LNCAP (cell line): ENCODE measurements at regions not wholly inside any gene's neighbourhood (a gene's known extent, or its start where the extent isn't known, plus 50 kb on each side); places are given as distances from the start of the nearest gene placed in this dataset.

Source experiments
- CTCF ChIP-seq: fragments of 450-650 bp; IDR thresholded peaks from 2 replicates; pipeline ENCODE4 v1.5.1; 2017; ENCODE audit warnings: mild to moderate bottlenecking

GRCh38 chr12:114759635-114760034 is 75.7 kb upstream of the TBX3 start:
- no peak for TF ChIP-seq CTCF

GRCh38 chr12:114757684-114758325 is 73.8 kb upstream of the TBX3 start:
- no peak for TF ChIP-seq CTCF

DNA sequence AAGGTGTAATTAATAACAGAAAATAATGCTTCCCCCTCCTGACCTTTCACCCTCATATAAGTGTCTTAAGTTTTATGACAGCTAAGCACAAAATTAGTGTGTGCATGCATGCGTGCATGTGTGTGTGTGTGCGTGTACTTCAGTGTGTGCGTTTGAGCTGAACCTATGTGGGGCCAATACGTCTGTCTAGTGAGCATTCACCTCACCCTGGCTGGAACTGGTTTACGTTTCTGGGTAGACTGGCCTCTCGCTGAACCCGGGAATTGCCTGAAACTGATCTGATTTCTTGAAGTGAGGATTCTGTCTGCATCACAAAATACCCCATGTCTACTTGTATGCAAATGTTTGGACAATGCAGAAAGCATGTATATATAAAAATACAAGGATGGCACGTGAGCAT is 68.2 kb upstream of the TBX3 start:
- TF ChIP-seq CTCF, result no peak

GRCh38 chr12:114751712-114752111 is 67.7 kb upstream of the TBX3 start:
- TF ChIP-seq CTCF, result no peak

DNA sequence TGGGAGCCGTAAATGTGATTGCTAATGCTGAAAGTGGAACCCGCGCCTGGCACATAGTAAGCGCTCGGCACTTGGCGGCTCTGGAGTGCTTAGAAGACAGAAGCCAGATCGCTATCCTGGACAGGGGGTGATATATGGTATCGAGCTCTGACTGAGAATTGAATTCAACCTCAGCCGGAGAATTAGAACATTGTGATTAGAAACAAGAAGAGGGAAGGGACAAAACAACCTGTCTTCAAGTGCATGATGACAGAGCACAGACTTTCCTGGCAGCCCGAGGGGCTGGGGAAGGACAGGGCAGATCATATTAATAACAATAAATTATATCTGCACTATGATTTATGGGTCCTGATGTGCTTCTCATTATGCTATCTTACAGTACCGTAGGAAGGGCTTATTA is 66.9 kb upstream of the TBX3 start:
- TF ChIP-seq CTCF, result no peak

DNA sequence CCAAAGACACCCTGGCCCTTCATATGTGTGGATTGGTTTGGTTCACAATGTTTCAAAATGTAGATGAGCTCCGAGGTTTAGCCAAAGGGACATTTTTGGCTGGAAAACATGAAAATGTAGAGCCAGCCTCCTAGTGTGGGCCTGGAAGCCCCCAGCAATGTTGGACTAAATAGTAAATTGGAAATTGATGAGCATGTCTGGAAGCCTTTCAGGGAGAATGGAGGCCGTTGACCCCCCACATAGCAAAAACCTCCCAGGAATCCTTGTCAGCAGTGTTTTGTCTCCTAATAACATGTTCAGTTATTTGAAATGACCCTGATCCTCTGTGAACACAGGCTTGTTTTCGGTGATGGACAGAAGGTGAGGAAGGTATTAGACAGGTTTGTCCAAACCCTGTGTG is 65.1 kb upstream of the TBX3 start:
- TF ChIP-seq CTCF, result no peak

DNA sequence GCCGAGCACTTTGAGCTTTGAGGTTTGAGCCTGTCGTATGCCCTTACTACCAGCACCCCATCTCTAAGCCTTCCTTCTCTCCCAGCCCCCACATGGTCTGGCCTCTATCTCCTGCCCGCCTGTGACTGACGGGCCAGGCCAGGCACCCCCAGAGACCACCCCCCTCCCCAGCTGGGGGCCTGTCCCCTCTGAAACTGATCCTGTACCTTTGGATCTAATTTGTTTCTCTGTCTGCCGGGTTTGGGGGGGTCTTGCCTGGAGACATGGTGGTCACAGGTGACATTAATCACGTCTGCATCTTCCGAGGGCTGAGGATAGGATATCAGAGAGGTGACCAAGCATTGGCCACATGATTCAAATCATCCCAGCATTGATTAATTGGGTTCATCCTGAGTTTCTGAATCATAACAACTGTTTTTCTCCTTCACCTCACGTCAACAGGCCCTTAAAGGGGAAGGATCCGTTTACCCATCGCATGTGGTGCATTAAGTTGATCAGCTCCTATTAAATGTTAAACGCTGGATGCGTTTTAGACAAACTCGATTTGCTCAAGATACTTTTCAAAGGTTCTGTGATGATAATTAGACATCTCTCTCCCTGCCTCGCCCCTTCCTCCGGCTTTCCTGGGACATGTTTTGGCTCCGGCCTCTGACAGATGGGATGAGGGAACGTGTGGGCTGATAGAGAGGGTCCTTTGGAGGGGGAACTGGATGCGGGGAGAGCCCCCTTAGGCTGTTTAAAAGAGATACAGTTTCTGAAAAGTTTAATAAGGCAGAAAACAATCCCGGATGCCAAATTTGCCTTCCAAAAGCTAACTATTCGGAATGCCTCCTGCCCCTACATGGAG is 63.3 kb upstream of the TBX3 start:
- TF ChIP-seq CTCF, result no peak
